Activated CD4-positive, alpha-beta T cell treated with anti-CD3 and anti-CD28 coated beads for 36 hours (primary cell): ENCODE measurements at regions not wholly inside any gene's neighbourhood (a gene's known extent, or its start where the extent isn't known, plus 50 kb on each side); places are given as distances from the start of the nearest gene placed in this dataset.

ENCODE experiments used
- ATAC-seq: fragments of 200-7000 bp; cut with Tn5 transposase; one replicate; pipeline ENCODE4 v1.10.0; 2021; ENCODE audit warnings: mild to moderate bottlenecking, moderate library complexity
- CTCF ChIA-PET: fragments of 350-600 bp; sonication (Branson Sonifier 250); formaldehyde crosslinking; loops from one replicate; lab custom pipeline; 2021; ENCODE audit warnings: antibody characterized with exemption; lab: Charles Lee
- POLR2A ChIA-PET: fragments of 350-600 bp; sonication (Branson Sonifier 250); formaldehyde crosslinking; loops from one replicate; lab custom pipeline; 2021; ENCODE audit warnings: antibody characterized with exemption, inconsistent platforms; lab: Charles Lee
- DNase-seq: peaks from one replicate; pipeline ENCODE4 v3.0.0-alpha.2; 2020
- H3K27ac Mint-ChIP-seq: one replicate; pipeline ENCODE4 v1.8.0; 2021; ENCODE audit warnings: mixed read lengths
- H3K27me3 Mint-ChIP-seq: one replicate; pipeline ENCODE4 v1.8.0; 2021; ENCODE audit warnings: mixed read lengths
- H3K36me3 Mint-ChIP-seq: one replicate; pipeline ENCODE4 v1.8.0; 2021; ENCODE audit warnings: low read depth, mixed read lengths
- H3K4me1 Mint-ChIP-seq: one replicate; pipeline ENCODE4 v1.8.0; 2021; ENCODE audit warnings: mixed read lengths
- H3K4me3 Mint-ChIP-seq: one replicate; pipeline ENCODE4 v1.8.0; 2021; ENCODE audit warnings: mild to moderate bottlenecking, moderate library complexity, mixed read lengths
- H3K9me3 Mint-ChIP-seq: one replicate; pipeline ENCODE4 v1.8.0; 2021; ENCODE audit warnings: low read depth, mixed read lengths
- intact Hi-C, 2 experiments: fragments of 100-400 bp; cut with DNase I in 1 of 2; cut with micrococcal nuclease in 1 of 2; formaldehyde crosslinking; loops; one replicate each; pipeline versions ENCODE4 v1.14.2 to v1.15.1; 2022 to 2024; cut with DNase I, micrococcal nuclease

DNA sequence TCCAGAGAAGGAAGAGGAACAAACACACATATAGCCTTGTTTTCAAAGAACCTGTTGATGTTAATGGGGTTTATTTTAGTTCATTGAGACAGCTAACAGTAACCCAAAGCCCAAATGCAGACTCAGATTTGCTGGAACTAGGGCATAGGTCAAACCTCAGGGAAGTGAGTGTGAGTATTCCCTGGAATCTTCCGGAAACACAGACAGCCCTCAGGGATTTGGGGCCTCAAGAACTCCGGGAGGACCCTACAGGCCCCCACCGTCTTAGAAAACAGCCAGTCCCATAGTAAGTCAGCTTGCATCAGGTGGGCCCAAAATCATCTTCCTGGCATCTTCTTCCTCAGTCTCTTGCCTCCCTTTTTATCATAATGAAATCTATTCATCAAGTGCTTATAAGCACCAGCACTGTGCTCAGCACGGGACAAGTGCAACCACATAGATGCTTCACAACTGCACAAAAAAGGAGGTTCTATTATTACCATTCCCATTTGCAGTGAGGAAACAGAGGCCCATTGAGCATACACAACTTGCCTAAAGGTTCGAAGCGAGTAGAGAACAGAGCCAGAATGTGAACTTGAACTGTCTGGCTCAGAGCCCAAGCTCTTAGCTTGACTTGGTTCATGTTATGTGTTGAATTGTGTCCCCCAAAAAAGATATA is 50.2 kb upstream of the BCL11A start:
- intact Hi-C loops: no loop called here
- ATAC-seq (no peak), DNase-seq (no peak)
- Mint-ChIP-seq H3K4me1 (no peaks in the 10 kb centered on the region), H3K4me3 (no peak overlapping the region), H3K27me3 (peaks cover 3% of the 10 kb centered on the region), H3K9me3 (no peaks in the 10 kb centered on the region), H3K27ac (no peak overlapping the region), H3K36me3 (no peaks in the 10 kb centered on the region)
- CTCF ChIA-PET: interaction anchor here (0.6 to 0.7 kb wide), 2 partner anchors 22 to 1606 kb away, joined by 3 read pairs; no protein-coding TSS in a partner anchor
- POLR2A ChIA-PET: no interaction called here

DNA sequence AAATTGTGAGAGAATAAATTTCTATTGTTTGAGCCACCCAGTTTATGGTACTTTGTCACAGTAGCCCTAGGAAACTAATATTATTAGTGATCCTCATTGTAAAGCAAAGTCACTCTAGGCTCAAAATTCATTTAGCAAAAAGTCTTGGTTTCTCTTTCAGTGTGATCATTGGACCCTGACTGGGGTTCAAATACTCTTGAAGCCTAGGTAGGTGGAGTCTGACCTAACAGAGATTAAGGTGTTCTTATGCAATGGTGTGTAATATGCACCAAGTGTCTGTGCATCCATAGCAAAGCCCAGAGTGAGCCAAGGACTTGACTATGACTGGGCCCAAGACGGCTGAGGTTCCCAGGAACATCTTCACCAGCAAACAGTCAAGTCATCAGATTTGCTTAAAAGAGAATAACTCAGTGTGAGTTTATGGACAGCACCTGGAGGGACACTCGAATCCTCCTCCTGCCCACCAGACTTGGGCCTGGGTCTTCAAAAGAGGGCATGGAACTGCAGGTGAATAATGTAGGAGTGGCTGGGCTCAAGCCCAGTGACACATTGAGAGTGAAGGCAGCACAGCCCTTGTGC is 51.1 kb upstream of the BCL11A start:
- H3K4me3 Mint-ChIP-seq: no peak overlapping the region
- no peak for ATAC-seq
- intact Hi-C loops: no loop called here
- ChIA-PET POLR2A (no interaction called here), CTCF (interaction anchor here (0.7 kb wide), 1 partner anchor 23 kb away, joined by 3 read pairs; no protein-coding TSS in a partner anchor)
- no peaks in the 10 kb centered on the region for H3K4me1 Mint-ChIP-seq
- H3K27me3 Mint-ChIP-seq: peaks cover 3% of the 10 kb centered on the region
- H3K36me3 Mint-ChIP-seq: no peaks in the 10 kb centered on the region
- DNase-seq: no peak
- no peaks in the 10 kb centered on the region for H3K9me3 Mint-ChIP-seq
- no peak overlapping the region for H3K27ac Mint-ChIP-seq

- POLR2A ChIA-PET: no interaction called here
- Mint-ChIP-seq H3K4me3 (no peak overlapping the region), H3K27me3 (no peaks in the 10 kb centered on the region), H3K9me3 (no peaks in the 10 kb centered on the region), H3K36me3 (no peaks in the 10 kb centered on the region), H3K27ac (no peak overlapping the region), H3K4me1 (no peaks in the 10 kb centered on the region)
- CTCF ChIA-PET: no interaction called here
- ATAC-seq: no peak
- intact Hi-C loops: no loop called here
- no peak for DNase-seq
These were observed 52.4 kb upstream of the BCL11A start for GRCh38 chr2:60605866-60606265.

DNA sequence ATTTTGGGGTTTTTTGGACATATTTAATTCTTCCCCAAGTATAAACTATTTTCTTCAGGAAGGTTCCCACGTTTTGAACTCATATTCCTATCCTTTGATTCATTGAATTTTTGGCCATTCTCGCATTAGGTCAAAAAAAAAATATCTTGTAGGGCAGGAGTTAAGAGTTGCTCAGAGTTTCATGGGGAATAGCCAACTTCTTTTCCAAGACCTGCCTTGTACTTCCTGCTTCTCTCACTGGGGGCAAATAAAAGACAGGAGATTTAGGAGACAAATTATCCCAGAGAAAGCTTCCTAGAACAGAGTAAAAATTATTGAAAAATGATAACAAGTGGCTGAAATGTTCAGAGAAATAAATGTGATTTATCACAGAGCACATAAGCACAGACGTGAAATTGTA is 55.2 kb upstream of the BCL11A start:
- H3K9me3 Mint-ChIP-seq: no peaks in the 10 kb centered on the region
- no peak for DNase-seq
- no peaks in the 10 kb centered on the region for H3K4me1 Mint-ChIP-seq
- H3K36me3 Mint-ChIP-seq: no peaks in the 10 kb centered on the region
- ChIA-PET CTCF (interaction anchor here (0.6 to 1.2 kb wide), 2 partner anchors 41 to 64 kb away, joined by 3 read pairs; no protein-coding TSS in a partner anchor), POLR2A (no interaction called here)
- ATAC-seq: no peak
- H3K27me3 Mint-ChIP-seq: peaks cover 5% of the 10 kb centered on the region
- intact Hi-C loops: no loop called here
- H3K4me3 Mint-ChIP-seq: no peak overlapping the region
- no peak overlapping the region for H3K27ac Mint-ChIP-seq

DNA sequence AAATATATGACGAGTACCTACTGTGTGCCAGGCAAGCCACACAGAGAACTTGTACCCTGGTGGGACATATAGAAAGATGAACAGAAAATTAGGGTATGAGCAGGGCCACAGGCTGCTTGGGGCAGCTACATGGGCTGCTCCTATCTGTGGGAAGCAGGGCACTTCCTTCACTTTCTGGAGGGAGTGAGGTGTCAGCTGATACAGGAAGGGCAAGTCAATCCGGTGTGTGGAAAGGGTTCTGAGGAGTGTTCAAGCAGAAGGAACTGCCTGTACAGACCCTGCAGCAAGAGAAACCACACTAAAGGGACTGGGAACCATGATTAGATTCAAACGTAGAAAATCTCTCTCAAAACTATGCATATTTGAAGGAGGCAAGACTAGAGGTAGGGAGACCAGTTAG is 58.6 kb upstream of the BCL11A start:
- Mint-ChIP-seq H3K27ac (no peak overlapping the region), H3K4me1 (no peaks in the 10 kb centered on the region), H3K9me3 (no peaks in the 10 kb centered on the region), H3K27me3 (peaks cover 5% of the 10 kb centered on the region), H3K36me3 (no peaks in the 10 kb centered on the region), H3K4me3 (no peak overlapping the region)
- no peak for ATAC-seq
- intact Hi-C loops: no loop called here
- ChIA-PET POLR2A (no interaction called here), CTCF (interaction anchor here (1.1 kb wide), 1 partner anchor 9 kb away, joined by 3 read pairs; no protein-coding TSS in a partner anchor)
- DNase-seq: no peak

DNA sequence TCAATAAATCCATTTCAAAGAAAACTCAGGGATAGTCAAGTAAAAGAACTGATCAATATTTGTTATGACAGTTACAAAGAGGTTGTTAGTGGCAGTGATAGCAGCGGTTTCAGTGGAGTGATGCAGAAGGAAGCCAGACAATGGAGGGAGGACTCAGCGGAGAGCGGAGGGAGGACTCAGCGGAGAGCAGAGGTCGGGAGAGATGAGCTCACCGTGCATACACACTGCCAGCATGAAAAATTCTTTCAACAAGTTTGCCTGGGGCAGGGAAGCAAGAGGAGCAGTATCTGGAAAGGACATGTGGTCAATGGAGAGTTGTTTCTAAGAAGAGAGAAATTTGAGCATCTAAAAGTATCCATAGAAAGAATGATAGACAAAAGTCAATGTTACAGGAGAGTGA is 60.9 kb upstream of the BCL11A start:
- Mint-ChIP-seq H3K36me3 (no peaks in the 10 kb centered on the region), H3K9me3 (no peaks in the 10 kb centered on the region)
- CTCF ChIA-PET: no interaction called here

DNA sequence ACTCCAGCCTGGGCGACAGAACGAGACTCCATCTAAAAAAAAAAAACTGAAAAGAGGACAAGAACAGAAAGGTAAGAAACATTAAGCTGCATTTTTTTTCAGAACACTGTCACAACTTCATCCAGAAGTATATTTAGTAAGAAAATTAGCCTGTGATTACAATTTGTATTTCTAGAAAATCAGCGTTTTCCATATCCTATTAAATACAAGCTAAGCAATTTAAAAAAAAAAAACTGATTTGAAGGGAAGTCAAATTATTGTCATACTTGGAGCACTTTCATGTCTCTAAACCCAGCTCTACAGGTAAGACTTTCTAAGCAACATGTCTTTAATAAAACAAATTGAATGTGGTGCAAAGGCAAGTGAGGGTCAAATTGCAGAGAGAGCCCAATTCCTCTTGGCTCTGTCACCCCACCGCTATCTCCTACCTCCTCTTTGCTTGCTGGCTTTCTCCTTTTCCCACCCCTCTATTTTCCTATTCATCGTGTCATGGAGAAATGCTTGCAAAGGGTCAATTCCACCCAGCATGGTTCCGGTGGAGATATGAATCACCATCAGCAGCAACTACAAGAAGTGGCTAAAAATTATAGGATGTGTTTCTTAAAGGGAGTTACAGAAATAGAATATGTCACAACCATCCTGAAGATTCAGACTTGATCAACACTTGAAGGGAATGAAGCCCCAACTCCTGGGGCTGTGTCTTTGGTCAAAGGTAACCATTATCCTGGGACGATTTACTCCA is 68.4 kb upstream of the BCL11A start:
- Mint-ChIP-seq H3K4me1 (no peaks in the 10 kb centered on the region), H3K27ac (no peak overlapping the region), H3K4me3 (no peak overlapping the region), H3K27me3 (peaks cover 17% of the 10 kb centered on the region), H3K36me3 (no peaks in the 10 kb centered on the region), H3K9me3 (no peaks in the 10 kb centered on the region)
- intact Hi-C loops: no loop called here
- POLR2A ChIA-PET: no interaction called here
- DNase-seq (no peak), ATAC-seq (no peak)
- CTCF ChIA-PET: interaction anchor here (1.3 kb wide), 1 partner anchor 21 kb away, joined by 4 read pairs; no protein-coding TSS in a partner anchor

More for the DNA sequence above, 60.9 kb upstream of the BCL11A start:
- POLR2A ChIA-PET: no interaction called here
- no peaks in the 10 kb centered on the region for H3K4me1 Mint-ChIP-seq
- H3K27me3 Mint-ChIP-seq: peaks cover 5% of the 10 kb centered on the region
- intact Hi-C loops: no loop called here
- no peak for DNase-seq
- H3K4me3 Mint-ChIP-seq: no peak overlapping the region
- H3K27ac Mint-ChIP-seq: no peak overlapping the region
- ATAC-seq: no peak

DNA sequence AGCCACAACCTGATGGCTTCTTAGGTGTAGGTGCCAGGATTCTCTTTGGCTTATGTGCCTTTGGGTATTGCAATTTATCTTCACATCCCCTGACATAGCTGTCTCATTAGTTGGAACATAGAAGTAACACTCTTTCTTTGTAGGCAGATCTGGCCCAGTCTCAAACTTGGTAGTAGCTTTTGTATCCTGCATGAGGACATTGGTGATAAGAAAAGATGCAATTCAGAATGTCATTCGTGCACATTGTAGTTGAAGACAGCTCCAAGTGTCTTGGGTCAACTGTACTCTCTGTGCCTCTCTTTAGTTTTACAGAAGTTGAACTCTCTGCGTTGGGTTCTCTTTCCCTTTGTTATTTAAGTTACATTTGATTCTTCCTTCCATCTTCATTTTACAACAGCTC is 69.6 kb upstream of the BCL11A start:
- CTCF ChIA-PET: no interaction called here
- POLR2A ChIA-PET: no interaction called here
- Mint-ChIP-seq H3K4me1 (no peaks in the 10 kb centered on the region), H3K27me3 (peaks cover 20% of the 10 kb centered on the region), H3K27ac (no peak overlapping the region), H3K36me3 (no peaks in the 10 kb centered on the region), H3K4me3 (no peak overlapping the region), H3K9me3 (no peaks in the 10 kb centered on the region)
- ATAC-seq (no peak), DNase-seq (no peak)
- intact Hi-C loops: no loop called here

DNA sequence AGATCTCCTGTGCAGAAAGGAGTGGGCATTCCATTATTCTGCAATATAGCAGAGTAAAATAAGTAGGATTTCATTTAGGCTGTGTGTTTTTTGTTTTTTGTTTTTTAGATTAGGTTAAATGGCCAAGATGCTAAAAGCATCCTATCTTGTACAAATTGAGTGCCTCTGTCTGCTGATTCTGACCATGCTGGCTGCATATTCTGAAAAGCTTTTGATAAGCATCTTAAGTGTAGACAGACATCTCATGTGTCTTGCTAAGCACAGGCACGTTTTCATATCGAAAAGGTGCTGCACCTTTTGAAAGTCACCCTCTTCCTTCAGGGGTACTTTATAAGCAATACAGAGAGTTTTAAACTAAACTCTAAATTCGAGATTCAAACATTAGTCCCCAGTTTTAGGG is 74.0 kb upstream of the BCL11A start:
- H3K4me3 Mint-ChIP-seq: no peak overlapping the region
- H3K27ac Mint-ChIP-seq: no peak overlapping the region
- H3K9me3 Mint-ChIP-seq: no peaks in the 10 kb centered on the region
- H3K4me1 Mint-ChIP-seq: no peaks in the 10 kb centered on the region
- no peaks in the 10 kb centered on the region for H3K36me3 Mint-ChIP-seq
- ATAC-seq: no peak
- no peak for DNase-seq
- POLR2A ChIA-PET: no interaction called here
- intact Hi-C loops: no loop called here
- H3K27me3 Mint-ChIP-seq: peaks cover 26% of the 10 kb centered on the region
- CTCF ChIA-PET: no interaction called here

GRCh38 chr2:60628026-60628425 is 74.6 kb upstream of the BCL11A start:
- ChIA-PET CTCF (no interaction called here), POLR2A (interaction anchor here (0.6 kb wide), 1 partner anchor 293 kb away, joined by 3 read pairs; no protein-coding TSS in a partner anchor)
- Mint-ChIP-seq H3K27me3 (peaks cover 26% of the 10 kb centered on the region), H3K36me3 (no peaks in the 10 kb centered on the region), H3K27ac (no peak overlapping the region), H3K4me1 (no peaks in the 10 kb centered on the region), H3K4me3 (no peak overlapping the region), H3K9me3 (no peaks in the 10 kb centered on the region)
- DNase-seq: no peak
- intact Hi-C loops: no loop called here
- no peak for ATAC-seq

DNA sequence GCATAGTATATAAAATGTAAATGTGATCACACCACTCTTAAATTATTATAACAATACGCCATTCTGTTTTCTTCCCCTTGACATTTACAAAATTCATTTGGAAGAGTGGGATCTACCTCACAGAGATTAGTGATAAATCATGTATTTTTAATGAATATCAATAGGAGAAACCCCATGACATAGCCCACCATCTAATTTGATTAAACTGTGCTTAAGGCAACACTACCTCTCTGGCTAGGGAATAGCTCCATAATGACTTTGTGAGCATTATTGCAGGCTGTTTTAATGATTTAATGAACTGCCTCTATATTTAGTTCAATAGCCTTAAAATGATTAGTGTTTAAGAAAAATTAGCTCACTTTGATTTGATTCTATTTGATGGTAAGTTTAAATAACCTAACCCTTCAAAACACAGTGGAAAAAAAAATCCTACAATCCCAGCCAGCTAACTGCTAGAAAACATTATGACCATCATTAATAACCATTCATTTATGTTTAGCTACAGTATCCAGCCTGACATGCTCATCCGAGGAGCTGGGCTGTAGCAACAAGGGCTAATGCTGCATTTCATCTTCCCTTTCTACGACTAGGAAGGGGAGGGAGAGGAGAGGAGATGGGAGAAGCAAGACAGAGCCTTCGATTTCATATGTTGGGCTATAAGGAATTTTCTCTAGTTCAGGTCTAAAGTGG is 75.3 kb upstream of the BCL11A start:
- DNase-seq: no peak
- CTCF ChIA-PET: interaction anchor here (0.6 kb wide), 1 partner anchor 79 kb away, joined by 3 read pairs; no protein-coding TSS in a partner anchor
- no peak overlapping the region for H3K27ac Mint-ChIP-seq
- peaks cover 23% of the 10 kb centered on the region for H3K27me3 Mint-ChIP-seq
- intact Hi-C loops: no loop called here
- H3K4me1 Mint-ChIP-seq: no peaks in the 10 kb centered on the region
- H3K4me3 Mint-ChIP-seq: no peak overlapping the region
- POLR2A ChIA-PET: no interaction called here
- no peaks in the 10 kb centered on the region for H3K9me3 Mint-ChIP-seq
- ATAC-seq: no peak
- no peaks in the 10 kb centered on the region for H3K36me3 Mint-ChIP-seq
